ENCODE measurements at regions not wholly inside any gene's neighbourhood (a gene's known extent, or its start where the extent isn't known, plus 50 kb on each side); places are given as distances from the start of the nearest gene placed in this dataset.

DNA sequence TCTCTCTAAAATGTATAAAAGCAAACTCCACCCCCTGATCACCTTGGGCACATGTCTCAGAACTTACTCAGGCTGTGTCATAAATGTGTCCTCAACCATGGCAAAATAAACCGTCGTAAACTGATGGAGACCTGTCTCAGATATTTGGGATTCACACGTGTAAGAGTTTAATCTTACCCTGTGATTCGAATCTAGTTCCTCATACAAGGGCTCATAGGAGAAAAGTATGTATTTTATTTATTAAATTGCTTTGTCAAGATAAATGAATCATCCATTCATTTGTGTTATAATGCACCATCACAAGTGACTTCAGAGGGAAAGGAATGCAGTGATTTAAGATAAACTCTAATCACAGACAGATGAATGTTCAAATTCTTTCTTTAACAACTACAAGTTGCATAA is 712.5 kb upstream of the LRATD1 start:
- Histone ChIP-seq H3K79me2 (ENCODE audit: insufficient read depth, low read length) (no peaks in the 10 kb centered on the region), H3K27me3 (ENCODE audit: low read length) (no peaks in the 10 kb centered on the region), H3K4me3 (ENCODE audit: insufficient read depth, low read length, poor library complexity, severe bottlenecking) (no peak overlapping the region)

GRCh38 chr2:13921245-13921644 is 711.3 kb upstream of the LRATD1 start:
- Histone ChIP-seq H3K4me3 (ENCODE audit: insufficient read depth, low read length, poor library complexity, severe bottlenecking) (no peak overlapping the region), H3K9me2 (replicated peaks; ENCODE audit: insufficient read depth, low read length) (no peaks in the 10 kb centered on the region; the same call in 1 of the 2 replicates), H3K9ac (ENCODE audit: low read length) (no peak overlapping the region), H4K20me1 (ENCODE audit: low read depth, low read length) (no peaks in the 10 kb centered on the region), H3K79me2 (ENCODE audit: insufficient read depth, low read length) (no peaks in the 10 kb centered on the region), H3F3A (ENCODE audit: insufficient read depth) (no peaks in the 10 kb centered on the region), H3K36me3 (ENCODE audit: low read length) (no peaks in the 10 kb centered on the region), H3K9me3 (ENCODE audit: insufficient read depth, low read length) (no peaks in the 10 kb centered on the region), H3K27ac (ENCODE audit: low read depth, low read length) (no peak overlapping the region), H3K4me2 (ENCODE audit: low read depth, low read length, poor library complexity, severe bottlenecking) (no peak overlapping the region), H2AFZ (ENCODE audit: low read depth, low read length, severe bottlenecking) (no peak overlapping the region), H3K27me3 (ENCODE audit: low read length) (no peaks in the 10 kb centered on the region)
- TF ChIP-seq EZH2phosphoT487 (conservative IDR thresholded peaks at IDR 0.05; ENCODE audit: low read length) (no peak), CTCF (IDR thresholded peaks at IDR 0.05; ENCODE audit: insufficient read depth, low read length, poor library complexity, severe bottlenecking) (no peak)

More for the DNA sequence above, 712.5 kb upstream of the LRATD1 start:
- H3K9me2 ChIP-seq (replicated peaks; ENCODE audit: insufficient read depth, low read length), result no peaks in the 10 kb centered on the region; the same call in 1 of the 2 replicates
- H3F3A ChIP-seq (ENCODE audit: insufficient read depth), result no peaks in the 10 kb centered on the region
- H3K9me3 ChIP-seq (ENCODE audit: insufficient read depth, low read length), result no peaks in the 10 kb centered on the region
- no peak for TF ChIP-seq CTCF (IDR thresholded peaks at IDR 0.05; ENCODE audit: insufficient read depth, low read length, poor library complexity, severe bottlenecking)
- no peak for TF ChIP-seq EZH2phosphoT487 (conservative IDR thresholded peaks at IDR 0.05; ENCODE audit: low read length)
- H3K4me2 ChIP-seq (ENCODE audit: low read depth, low read length, poor library complexity, severe bottlenecking), result no peak overlapping the region
- no peak overlapping the region for H3K9ac ChIP-seq (ENCODE audit: low read length)
- no peaks in the 10 kb centered on the region for H3K36me3 ChIP-seq (ENCODE audit: low read length)
- no peaks in the 10 kb centered on the region for H4K20me1 ChIP-seq (ENCODE audit: low read depth, low read length)
- H3K27ac ChIP-seq (ENCODE audit: low read depth, low read length), result no peak overlapping the region
- no peak overlapping the region for H2AFZ ChIP-seq (ENCODE audit: low read depth, low read length, severe bottlenecking)

DNA sequence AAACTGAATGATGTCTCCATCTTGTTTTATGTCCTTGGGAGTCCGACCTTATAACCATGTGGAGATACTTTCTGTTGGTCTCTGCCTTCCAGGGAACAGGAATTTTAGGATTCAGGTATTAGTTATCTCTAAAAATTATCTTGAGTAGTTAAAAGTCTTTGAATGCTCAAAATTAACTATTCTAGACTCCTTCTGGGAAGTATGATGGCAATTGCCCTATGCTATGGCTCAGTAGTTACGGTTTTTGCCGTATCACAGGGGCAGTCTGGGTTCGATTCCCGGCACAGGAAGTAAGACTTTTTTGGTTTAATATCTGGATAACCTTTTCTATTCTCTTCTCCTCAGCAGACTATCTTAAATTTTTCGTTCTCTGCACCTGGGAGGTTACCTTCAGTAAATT is 708.7 kb upstream of the LRATD1 start:
- no peaks in the 10 kb centered on the region; the same call in 1 of the 2 replicates for H3K9me2 ChIP-seq (replicated peaks; ENCODE audit: insufficient read depth, low read length)
- no peaks in the 10 kb centered on the region for H3K36me3 ChIP-seq (ENCODE audit: low read length)
- H3K9me3 ChIP-seq (ENCODE audit: insufficient read depth, low read length), result no peaks in the 10 kb centered on the region
- no peaks in the 10 kb centered on the region for H3F3A ChIP-seq (ENCODE audit: insufficient read depth)
- no peaks in the 10 kb centered on the region for H4K20me1 ChIP-seq (ENCODE audit: low read depth, low read length)
- H3K4me3 ChIP-seq (ENCODE audit: insufficient read depth, low read length, poor library complexity, severe bottlenecking), result no peak overlapping the region
- H3K27me3 ChIP-seq (ENCODE audit: low read length), result no peaks in the 10 kb centered on the region
- no peak overlapping the region for H3K9ac ChIP-seq (ENCODE audit: low read length)
- no peak for TF ChIP-seq EZH2phosphoT487 (conservative IDR thresholded peaks at IDR 0.05; ENCODE audit: low read length)
- no peak for TF ChIP-seq CTCF (IDR thresholded peaks at IDR 0.05; ENCODE audit: insufficient read depth, low read length, poor library complexity, severe bottlenecking)
- H2AFZ ChIP-seq (ENCODE audit: low read depth, low read length, severe bottlenecking), result no peak overlapping the region
- no peak overlapping the region for H3K4me2 ChIP-seq (ENCODE audit: low read depth, low read length, poor library complexity, severe bottlenecking)
- no peaks in the 10 kb centered on the region for H3K79me2 ChIP-seq (ENCODE audit: insufficient read depth, low read length)
- H3K27ac ChIP-seq (ENCODE audit: low read depth, low read length), result no peak overlapping the region
